ENCODE measurements at regions not wholly inside any gene's neighbourhood (a gene's known extent, or its start where the extent isn't known, plus 50 kb on each side); places are given as distances from the start of the nearest gene placed in this dataset.

GRCh38 chr3:168322941-168323340 lies 227.2 kb upstream of the GOLIM4 start:
- Histone ChIP-seq H2AFZ (ENCODE audit: low read length) (no peak overlapping the region), H3K4me1 (ENCODE audit: low read length) (no peaks in the 10 kb centered on the region), H3K36me3 (replicated peaks; ENCODE audit: insufficient read depth, low read length) (no peaks in the 10 kb centered on the region), H3K9me3 (replicated peaks; ENCODE audit: insufficient read depth, low read length) (no peaks in the 10 kb centered on the region), H3F3A (ENCODE audit: insufficient read depth, low read length) (no peaks in the 10 kb centered on the region), H3K9me2 (replicated peaks; ENCODE audit: insufficient read depth, low read length) (no peaks in the 10 kb centered on the region), H4K20me1 (ENCODE audit: insufficient read depth, low read length) (no peaks in the 10 kb centered on the region), H3K9ac (ENCODE audit: low read length) (no peak overlapping the region), H3K27me3 (replicated peaks; ENCODE audit: insufficient read depth, low read length) (no peaks in the 10 kb centered on the region), H3K27ac (ENCODE audit: low read length) (no peak overlapping the region), H3K4me3 (ENCODE audit: low read length) (no peak overlapping the region), H3K79me2 (ENCODE audit: low read length) (no peaks in the 10 kb centered on the region), H3K4me2 (ENCODE audit: low read depth, low read length) (no peak overlapping the region)
- no peak for TF ChIP-seq CTCF (IDR thresholded peaks at IDR 0.05; ENCODE audit: low read length)
- TF ChIP-seq EZH2 (optimal IDR thresholded peaks at IDR 0.05; ENCODE audit: low read depth, low read length) = no peak
- no peak for DNase-seq

- Histone ChIP-seq H3K36me3 (replicated peaks; ENCODE audit: insufficient read depth, low read length) (no peaks in the 10 kb centered on the region), H3K4me1 (ENCODE audit: low read length) (no peaks in the 10 kb centered on the region), H3K9me2 (replicated peaks; ENCODE audit: insufficient read depth, low read length) (no peaks in the 10 kb centered on the region), H3K27me3 (replicated peaks; ENCODE audit: insufficient read depth, low read length) (no peaks in the 10 kb centered on the region), H3K79me2 (ENCODE audit: low read length) (no peaks in the 10 kb centered on the region), H4K20me1 (ENCODE audit: insufficient read depth, low read length) (no peaks in the 10 kb centered on the region), H3K4me2 (ENCODE audit: low read depth, low read length) (no peak overlapping the region), H3K27ac (ENCODE audit: low read length) (no peak overlapping the region), H3K9me3 (replicated peaks; ENCODE audit: insufficient read depth, low read length) (no peaks in the 10 kb centered on the region), H3K4me3 (ENCODE audit: low read length) (no peak overlapping the region), H3F3A (ENCODE audit: insufficient read depth, low read length) (no peaks in the 10 kb centered on the region), H2AFZ (ENCODE audit: low read length) (no peak overlapping the region), H3K9ac (ENCODE audit: low read length) (no peak overlapping the region)
- no peak for TF ChIP-seq EZH2 (optimal IDR thresholded peaks at IDR 0.05; ENCODE audit: low read depth, low read length)
- no peak for TF ChIP-seq EZH2phosphoT487 (IDR thresholded peaks at IDR 0.05; ENCODE audit: low read length)
- no peak for TF ChIP-seq CTCF (IDR thresholded peaks at IDR 0.05; ENCODE audit: low read length)
- DNase-seq = no peak
These were observed 218.4 kb upstream of the GOLIM4 start for GRCh38 chr3:168314166-168314565.

- Histone ChIP-seq H3K36me3 (replicated peaks; ENCODE audit: insufficient read depth, low read length) (no peaks in the 10 kb centered on the region), H4K20me1 (ENCODE audit: insufficient read depth, low read length) (no peaks in the 10 kb centered on the region), H3K27me3 (replicated peaks; ENCODE audit: insufficient read depth, low read length) (no peaks in the 10 kb centered on the region), H3K9me2 (replicated peaks; ENCODE audit: insufficient read depth, low read length) (no peaks in the 10 kb centered on the region), H2AFZ (ENCODE audit: low read length) (no peak overlapping the region), H3K4me3 (ENCODE audit: low read length) (no peak overlapping the region), H3K4me1 (ENCODE audit: low read length) (no peaks in the 10 kb centered on the region), H3K9me3 (replicated peaks; ENCODE audit: insufficient read depth, low read length) (no peaks in the 10 kb centered on the region), H3K9ac (ENCODE audit: low read length) (no peak overlapping the region), H3K4me2 (ENCODE audit: low read depth, low read length) (no peak overlapping the region), H3K27ac (ENCODE audit: low read length) (no peak overlapping the region), H3K79me2 (ENCODE audit: low read length) (no peaks in the 10 kb centered on the region), H3F3A (ENCODE audit: insufficient read depth, low read length) (no peaks in the 10 kb centered on the region)
- no peak for DNase-seq
- TF ChIP-seq EZH2phosphoT487 (IDR thresholded peaks at IDR 0.05; ENCODE audit: low read length) (no peak), EZH2 (optimal IDR thresholded peaks at IDR 0.05; ENCODE audit: low read depth, low read length) (no peak), CTCF (IDR thresholded peaks at IDR 0.05; ENCODE audit: low read length) (no peak)
These were observed 217.3 kb upstream of the GOLIM4 start for GRCh38 chr3:168312984-168313383.

All from MM.1S (cell line).